ENCODE measurements at regions not wholly inside any gene's neighbourhood (a gene's known extent, or its start where the extent isn't known, plus 50 kb on each side); places are given as distances from the start of the nearest gene placed in this dataset.

DNA sequence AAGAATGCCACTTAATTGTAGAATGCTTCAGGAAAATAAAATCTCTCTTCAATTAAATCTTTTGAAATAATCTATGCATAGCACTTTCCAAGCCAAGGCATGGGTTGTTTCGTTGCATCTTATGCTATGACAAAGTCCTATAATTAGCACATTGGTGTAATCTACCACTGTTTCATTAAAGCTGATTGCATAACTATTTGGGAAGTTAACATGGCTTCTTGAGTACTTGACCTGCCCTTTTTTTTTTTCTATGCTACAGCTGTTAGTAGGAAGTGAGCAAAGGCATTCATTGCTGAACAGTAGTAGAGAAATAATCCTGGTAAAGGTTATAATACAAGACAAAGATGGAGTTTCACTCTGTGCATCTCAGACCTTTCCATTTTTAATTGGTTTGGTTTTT is 557.2 kb upstream of the CELF2 start:
- TF ChIP-seq, protein P1, sequence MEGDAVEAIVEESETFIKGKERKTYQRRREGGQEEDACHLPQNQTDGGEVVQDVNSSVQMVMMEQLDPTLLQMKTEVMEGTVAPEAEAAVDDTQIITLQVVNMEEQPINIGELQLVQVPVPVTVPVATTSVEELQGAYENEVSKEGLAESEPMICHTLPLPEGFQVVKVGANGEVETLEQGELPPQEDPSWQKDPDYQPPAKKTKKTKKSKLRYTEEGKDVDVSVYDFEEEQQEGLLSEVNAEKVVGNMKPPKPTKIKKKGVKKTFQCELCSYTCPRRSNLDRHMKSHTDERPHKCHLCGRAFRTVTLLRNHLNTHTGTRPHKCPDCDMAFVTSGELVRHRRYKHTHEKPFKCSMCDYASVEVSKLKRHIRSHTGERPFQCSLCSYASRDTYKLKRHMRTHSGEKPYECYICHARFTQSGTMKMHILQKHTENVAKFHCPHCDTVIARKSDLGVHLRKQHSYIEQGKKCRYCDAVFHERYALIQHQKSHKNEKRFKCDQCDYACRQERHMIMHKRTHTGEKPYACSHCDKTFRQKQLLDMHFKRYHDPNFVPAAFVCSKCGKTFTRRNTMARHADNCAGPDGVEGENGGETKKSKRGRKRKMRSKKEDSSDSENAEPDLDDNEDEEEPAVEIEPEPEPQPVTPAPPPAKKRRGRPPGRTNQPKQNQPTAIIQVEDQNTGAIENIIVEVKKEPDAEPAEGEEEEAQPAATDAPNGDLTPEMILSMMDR (IDR thresholded peaks at IDR 0.05; ENCODE audit: insufficient read depth, low read length, poor library complexity, severe bottlenecking) = no peak
- no peak for TF ChIP-seq EZH2phosphoT487 (conservative IDR thresholded peaks at IDR 0.05; ENCODE audit: low read length)
